NCI-H146 treated with DMSO at 0.1 percent for 48 hours (cell line): ENCODE measurements at regions not wholly inside any gene's neighbourhood (a gene's known extent, or its start where the extent isn't known, plus 50 kb on each side); places are given as distances from the start of the nearest gene placed in this dataset.
"Not testable (repeated sequence)": the region's sequence is repeated elsewhere in the genome, so short reads cannot be mapped to it uniquely, and the experiment has no call there.

Experiments used
- DNase-seq: peaks from one replicate; lab custom pipeline; 2025; ENCODE audit not compliant: unreplicated experiment; lab: John Stamatoyannopoulos, UW

- no peak for DNase-seq
Observed at GRCh38 chr3:153369561-153370374, 207.7 kb downstream of the RAP2B start.

- no peak for DNase-seq
Observed at GRCh38 chr3:153370680-153371079, 208.7 kb downstream of the RAP2B start.

- no peak for DNase-seq
Observed at GRCh38 chr3:153372326-153372725, 210.3 kb downstream of the RAP2B start.

GRCh38 chr3:153373606-153374005 lies 211.6 kb downstream of the RAP2B start:
- no peak for DNase-seq

- DNase-seq = not testable (repeated sequence)
Observed at GRCh38 chr3:153378366-153378765, 216.3 kb downstream of the RAP2B start.

GRCh38 chr3:153379516-153379915 lies 217.5 kb downstream of the RAP2B start:
- DNase-seq = no peak

- no peak for DNase-seq
Observed at GRCh38 chr3:153385343-153385742, 223.3 kb downstream of the RAP2B start.

GRCh38 chr3:153392363-153392762 lies 230.3 kb downstream of the RAP2B start:
- no peak for DNase-seq

- no peak for DNase-seq
Observed at GRCh38 chr3:153394017-153394416, 232.0 kb downstream of the RAP2B start.

- DNase-seq = no peak
Observed at GRCh38 chr3:153396581-153396980, 234.6 kb downstream of the RAP2B start.

GRCh38 chr3:153397794-153398193 lies 235.8 kb downstream of the RAP2B start:
- no peak for DNase-seq

- no peak for DNase-seq
Observed at GRCh38 chr3:153399636-153400035, 237.6 kb downstream of the RAP2B start.

- DNase-seq = no peak
Observed at GRCh38 chr3:153400641-153401040, 238.6 kb downstream of the RAP2B start.

GRCh38 chr3:153404157-153404556 lies 242.1 kb downstream of the RAP2B start:
- DNase-seq = no peak

- not testable (repeated sequence) for DNase-seq
Observed at GRCh38 chr3:153405320-153405719, 243.3 kb downstream of the RAP2B start.

- no peak for DNase-seq
Observed at GRCh38 chr3:153410517-153410916, 248.5 kb downstream of the RAP2B start.

GRCh38 chr3:153414982-153415381 lies 253.0 kb downstream of the RAP2B start:
- DNase-seq = no peak

- DNase-seq = no peak
Observed at GRCh38 chr3:153422314-153422713, 260.3 kb downstream of the RAP2B start.

GRCh38 chr3:153423820-153424219 lies 261.8 kb downstream of the RAP2B start:
- not testable (repeated sequence) for DNase-seq

GRCh38 chr3:153426344-153426743 lies 264.3 kb downstream of the RAP2B start:
- no peak for DNase-seq

- DNase-seq = no peak
Observed at GRCh38 chr3:153426803-153427202, 264.8 kb downstream of the RAP2B start.

GRCh38 chr3:153429821-153430220 lies 267.8 kb downstream of the RAP2B start:
- no peak for DNase-seq

GRCh38 chr3:153431076-153431475 lies 269.1 kb downstream of the RAP2B start:
- no peak for DNase-seq
